GM19468 (cell line): ENCODE measurements at regions not wholly inside any gene's neighbourhood (a gene's known extent, or its start where the extent isn't known, plus 50 kb on each side); places are given as distances from the start of the nearest gene placed in this dataset.

ENCODE experiments used
- ATAC-seq: cut with Tn5 transposase; IDR thresholded peaks from one replicate; pipeline ENCODE4 v1.9.1; 2021; ENCODE audit warnings: mild to moderate bottlenecking, moderate library complexity, moderate number of reproducible peaks; ENCODE audit not compliant: unreplicated experiment; ENCODE audit errors: extremely low read depth

- ATAC-seq, result no peak
These were observed 162.0 kb upstream of the SOX11 start for GRCh38 chr2:5530011-5530696.

DNA sequence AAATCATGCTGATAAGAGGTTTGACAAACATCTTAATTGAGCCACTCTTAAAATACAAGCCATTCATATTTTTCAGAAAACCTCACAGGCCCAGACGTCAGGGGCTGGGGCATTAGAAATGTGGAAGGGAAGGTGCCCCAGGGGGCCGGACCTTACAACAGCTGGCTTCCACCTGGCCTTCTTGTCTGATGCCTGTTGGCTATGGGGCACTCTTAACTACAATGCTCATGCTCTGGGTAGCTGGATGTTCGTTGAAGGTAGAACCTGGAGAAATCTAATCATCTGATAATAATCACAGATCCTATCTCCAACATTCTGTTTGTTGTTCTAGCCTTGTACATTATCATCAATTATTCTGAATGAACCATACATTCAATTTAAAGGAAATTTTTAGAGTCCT lies 156.9 kb upstream of the SOX11 start:
- no peak for ATAC-seq

DNA sequence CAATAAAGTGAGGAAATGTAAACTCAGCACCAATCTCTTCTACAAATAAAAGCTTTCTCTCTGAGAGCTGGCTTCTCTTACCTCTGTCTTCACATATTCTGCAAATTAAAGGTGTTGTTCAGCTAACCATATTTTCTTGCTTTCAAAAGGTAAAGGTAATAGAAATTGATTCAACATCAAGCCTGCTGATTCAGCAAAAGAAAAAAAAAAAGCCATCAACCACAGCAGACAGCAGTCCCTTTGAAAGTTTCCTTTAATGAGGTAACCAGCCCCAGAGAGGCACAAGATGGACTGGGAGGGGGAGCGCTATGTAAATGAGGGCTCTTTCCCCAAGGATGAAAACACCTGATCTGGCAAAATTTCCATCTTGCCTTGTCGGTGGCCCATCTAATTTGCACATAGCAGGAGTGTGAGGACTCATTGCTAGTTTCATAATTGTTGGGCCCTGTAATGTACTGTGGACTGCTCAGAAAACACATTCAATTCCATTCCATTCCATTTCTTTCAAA lies 154.9 kb upstream of the SOX11 start:
- ATAC-seq, result no peak

DNA sequence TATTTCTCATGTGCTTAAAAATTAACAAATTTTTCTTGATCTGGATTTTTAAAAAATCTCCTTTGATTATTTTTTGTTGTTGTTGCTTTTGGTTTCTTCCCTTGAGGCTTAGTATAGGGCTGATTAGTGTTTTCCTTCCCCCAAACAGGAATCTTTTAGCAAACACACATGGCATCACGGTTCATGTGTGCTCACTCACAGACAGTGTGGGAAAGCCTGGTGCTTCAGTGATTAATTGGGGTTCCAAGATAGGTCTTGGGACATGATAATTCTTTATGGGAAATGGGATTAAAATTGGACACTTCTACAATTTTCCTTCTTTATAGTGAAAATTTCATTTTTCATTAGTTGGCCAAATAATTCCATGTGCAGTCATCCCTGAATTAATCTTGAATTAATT lies 153.9 kb upstream of the SOX11 start:
- no peak for ATAC-seq

- ATAC-seq, result no peak
These were observed 153.4 kb upstream of the SOX11 start for GRCh38 chr2:5538772-5539171.

DNA sequence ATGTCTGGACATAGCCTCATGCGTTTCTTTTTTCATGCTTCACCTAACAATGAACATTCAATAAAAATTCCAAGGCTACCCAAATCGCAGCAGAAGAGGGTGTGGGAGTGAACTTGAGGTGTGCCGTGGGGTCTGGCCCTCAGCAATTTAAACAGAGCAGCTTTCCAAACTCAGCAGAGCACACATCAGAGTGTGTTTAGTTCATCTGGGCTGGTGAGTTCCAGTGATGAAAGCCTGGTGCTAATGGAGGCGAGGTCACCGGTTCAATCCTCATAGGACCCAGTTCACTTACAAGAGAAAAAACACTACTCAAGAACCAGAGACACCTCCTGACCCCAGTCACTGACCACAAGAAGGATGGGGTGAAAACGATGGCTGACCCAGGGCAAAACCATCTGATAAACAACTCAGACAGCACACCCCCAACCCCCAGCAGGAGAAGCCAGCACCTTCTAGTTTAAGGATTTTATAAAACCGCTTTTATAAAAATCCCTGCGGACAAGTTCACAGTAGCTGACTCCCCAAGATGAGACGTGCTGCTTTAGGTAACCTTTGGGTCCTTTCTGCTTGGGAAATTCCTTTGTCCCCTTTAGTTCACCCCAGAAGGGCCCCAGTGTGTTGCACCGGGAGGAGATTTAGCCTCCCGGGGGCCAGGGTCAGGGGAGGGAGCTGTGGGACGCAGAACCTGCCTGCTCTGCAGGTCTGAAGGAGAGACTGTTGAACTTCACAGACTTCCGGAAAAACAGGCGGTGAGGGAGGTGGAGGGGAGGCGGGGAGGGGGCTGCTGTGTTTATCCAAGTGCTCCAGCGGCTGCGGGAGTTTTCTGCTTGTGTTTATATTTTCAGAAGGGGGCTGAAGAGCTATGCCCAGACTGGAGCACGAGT lies 152.7 kb upstream of the SOX11 start:
- ATAC-seq, result no peak

DNA sequence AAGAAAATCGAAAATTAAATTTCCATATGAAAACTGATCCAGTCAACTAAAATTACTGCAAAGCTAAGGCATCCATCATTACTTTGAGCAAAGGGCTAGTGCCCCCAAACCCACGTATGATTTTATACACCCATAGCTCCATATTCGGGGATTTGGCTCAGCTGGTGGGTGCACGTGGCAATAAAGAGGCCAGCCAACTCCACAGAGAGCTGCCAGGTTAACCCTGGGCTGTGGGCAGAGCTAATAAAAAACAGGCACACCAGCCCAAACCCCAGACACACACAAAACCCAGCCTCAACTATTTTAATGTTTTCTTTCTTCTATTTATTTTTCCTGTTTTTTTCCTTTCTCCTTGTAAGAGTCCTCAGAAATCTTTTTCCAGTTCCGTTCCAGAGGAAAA lies 151.3 kb upstream of the SOX11 start:
- ATAC-seq, result no peak

- ATAC-seq, result no peak
These were observed 147.9 kb upstream of the SOX11 start for GRCh38 chr2:5544205-5544786.

DNA sequence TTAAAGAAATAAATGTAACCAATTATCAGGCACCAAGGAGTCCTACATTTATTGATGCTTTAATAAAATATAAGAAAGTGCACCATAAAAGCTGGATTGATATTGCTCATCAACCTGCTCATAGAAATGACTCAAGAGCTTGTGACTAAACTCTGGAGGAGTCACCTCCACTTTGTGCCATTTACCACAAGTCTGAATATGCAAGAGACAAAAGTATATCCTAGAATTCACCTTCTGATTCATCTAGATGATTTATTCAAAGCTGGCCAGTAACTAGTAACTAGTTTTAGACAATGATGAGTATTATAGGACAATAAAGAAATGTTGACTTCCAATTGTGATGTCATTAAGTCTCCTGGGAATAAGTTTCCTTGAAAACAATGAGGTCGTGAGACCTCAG lies 146.0 kb upstream of the SOX11 start:
- ATAC-seq, result no peak

DNA sequence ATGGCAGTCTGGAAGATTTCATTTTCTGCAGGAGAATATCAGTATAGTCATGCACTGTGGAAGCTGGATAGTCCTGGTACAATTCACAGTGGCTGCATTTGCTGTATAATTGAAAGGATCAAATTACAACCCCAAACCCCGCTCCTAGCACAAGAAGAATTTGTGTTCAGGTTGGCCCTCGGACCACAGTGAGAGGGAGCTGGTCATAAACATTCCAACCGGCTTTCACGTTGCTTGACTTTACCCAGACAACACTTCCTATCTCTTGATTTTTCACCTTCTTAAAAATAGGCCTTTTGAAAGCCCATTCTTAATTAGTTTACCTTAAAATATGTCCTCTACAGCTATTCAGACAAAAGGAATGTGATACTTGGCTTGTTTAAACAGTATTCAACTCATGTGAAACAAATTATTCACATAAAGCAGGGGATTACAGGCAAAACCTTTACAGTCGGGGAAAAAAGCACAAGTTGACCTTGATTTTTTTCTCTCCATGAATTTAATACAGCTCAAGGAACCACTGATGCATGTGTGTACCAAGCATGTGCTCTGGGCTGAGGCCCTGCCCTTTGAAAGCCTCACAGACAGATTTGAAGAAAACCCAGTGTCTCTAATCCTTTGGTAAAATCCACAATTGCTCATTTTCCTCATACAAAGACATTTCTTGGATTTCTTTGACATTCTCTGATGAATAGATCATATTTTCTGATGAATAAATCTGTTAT lies 143.0 kb upstream of the SOX11 start:
- no peak for ATAC-seq

GRCh38 chr2:5549771-5550170 lies 142.4 kb upstream of the SOX11 start:
- ATAC-seq, result no peak

- no peak for ATAC-seq
These were observed 136.5 kb upstream of the SOX11 start for GRCh38 chr2:5555636-5556035.

DNA sequence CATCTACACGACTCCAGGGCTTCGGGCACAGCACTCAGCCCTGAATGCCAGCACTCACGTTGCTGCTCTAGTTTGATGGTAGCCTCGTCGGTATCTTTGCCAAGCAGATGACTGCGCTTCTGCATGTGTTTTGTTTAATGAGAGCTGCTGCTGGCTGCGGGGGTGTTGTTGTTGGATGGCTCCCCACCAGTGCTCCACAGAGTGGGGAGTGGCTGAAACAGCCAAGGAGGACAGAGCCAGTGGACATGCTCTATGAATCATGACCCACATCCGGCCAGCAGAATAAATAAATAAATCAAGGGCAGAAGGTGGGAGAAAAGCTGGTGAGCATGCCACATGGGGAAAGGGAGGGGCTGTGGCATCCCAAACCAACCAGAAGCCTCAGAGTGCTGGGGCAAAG lies 131.2 kb upstream of the SOX11 start:
- no peak for ATAC-seq

- no peak for ATAC-seq
These were observed 129.8 kb upstream of the SOX11 start for GRCh38 chr2:5562426-5562825.

DNA sequence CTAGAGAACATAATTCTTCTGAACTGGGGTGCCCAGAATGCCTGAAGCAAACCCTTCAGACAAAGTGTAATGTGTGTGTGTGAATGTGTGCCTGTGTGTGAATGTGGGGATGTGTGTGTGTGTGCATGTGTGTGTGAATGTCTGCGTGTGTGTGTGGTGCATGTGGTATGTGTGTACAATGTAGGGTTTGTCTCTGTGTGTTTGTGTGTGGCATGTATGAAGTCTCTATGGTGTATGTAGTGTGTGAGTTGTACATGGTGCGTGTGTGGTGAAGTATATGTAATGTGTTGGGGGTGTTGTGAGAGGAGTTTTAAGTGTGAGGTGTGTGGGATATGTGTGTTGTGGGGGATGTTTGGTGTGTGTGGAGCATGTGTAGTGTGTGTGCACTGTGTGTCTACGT lies 129.3 kb upstream of the SOX11 start:
- no peak for ATAC-seq

DNA sequence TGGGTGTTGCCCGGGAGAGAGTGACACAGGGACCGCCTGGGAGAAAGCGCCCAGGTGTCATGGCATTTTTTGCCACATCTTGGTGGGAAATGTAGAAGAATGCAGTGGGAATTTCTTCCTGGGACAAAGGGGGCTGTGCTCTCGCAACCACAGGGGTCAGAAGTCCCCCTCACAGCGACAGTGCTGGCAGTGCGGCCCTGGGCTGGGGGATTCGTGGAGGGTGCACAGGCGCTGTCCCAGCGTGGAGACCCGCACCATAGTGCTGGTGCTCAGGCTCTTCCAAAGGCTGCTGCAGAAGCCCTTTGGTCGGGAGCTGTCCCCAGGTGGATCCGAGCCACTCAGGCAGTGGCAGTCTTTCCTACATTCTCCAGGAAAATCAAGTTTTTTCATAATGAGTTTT lies 128.8 kb upstream of the SOX11 start:
- no peak for ATAC-seq

- ATAC-seq, result no peak
These were observed 122.9 kb upstream of the SOX11 start for GRCh38 chr2:5569256-5569655.

DNA sequence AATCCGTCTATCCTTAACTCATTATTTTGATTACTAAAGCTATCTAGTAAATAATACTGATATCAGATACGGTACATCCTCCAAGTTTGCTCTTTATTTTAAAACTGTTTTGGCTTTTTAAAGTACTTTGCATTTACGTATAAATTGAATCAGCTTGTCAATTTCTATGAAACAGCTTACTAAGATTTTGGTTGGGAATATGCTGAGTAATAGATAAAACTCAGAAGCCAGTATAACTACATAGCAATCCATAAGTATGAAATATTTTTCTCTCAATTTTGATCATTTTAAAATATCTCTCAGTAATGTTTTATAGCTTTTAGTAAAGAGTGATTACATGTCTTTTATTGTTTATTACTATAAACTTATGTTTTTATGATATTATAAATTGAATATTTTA lies 116.2 kb upstream of the SOX11 start:
- ATAC-seq, result no peak

- no peak for ATAC-seq
These were observed 104.4 kb upstream of the SOX11 start for GRCh38 chr2:5587766-5588165.

- no peak for ATAC-seq
These were observed 103.6 kb upstream of the SOX11 start for GRCh38 chr2:5588601-5589000.

GRCh38 chr2:5589183-5589582 lies 103.0 kb upstream of the SOX11 start:
- ATAC-seq, result no peak
